GM12878 (cell line): ENCODE measurements at regions not wholly inside any gene's neighbourhood (a gene's known extent, or its start where the extent isn't known, plus 50 kb on each side); places are given as distances from the start of the nearest gene placed in this dataset.

Source experiments
- ATAC-seq: fragments of 200-7000 bp; cut with Tn5 transposase; 3 replicates; pipeline ENCODE4 v1.9.1; 2020; ENCODE audit warnings: mild to moderate bottlenecking, moderate library complexity
- BruUV-seq: library from RNA; stranded (reverse); fragments of 400-500 nt; replicated peaks from 2 replicates; lab custom pipeline; 2021; lab: Mats Ljungman, UMichigan
- CTCF ChIA-PET: fragments of 300-600 bp; sonication (Branson Sonifier 250); formaldehyde crosslinking; extraction: SDS; loops from one replicate; lab custom pipeline; 2021; ENCODE audit warnings: inconsistent platforms; lab: Yijun Ruan, JAX
- POLR2A ChIA-PET: fragments of 350-600 bp; formaldehyde crosslinking; extraction: SDS; loops from one replicate; lab custom pipeline; 2021; ENCODE audit warnings: inconsistent platforms; lab: Charles Lee
- RAD21 ChIA-PET: fragments of 300-600 bp; sonication (Branson Sonifier 250); formaldehyde crosslinking; loops from one replicate; lab custom pipeline; 2023; ENCODE audit warnings: antibody characterized with exemption; ENCODE audit not compliant: unreplicated experiment; lab: Charles Lee
- SMC1A ChIA-PET: fragments of 300-600 bp; sonication (Branson Sonifier 250); formaldehyde crosslinking; loops from one replicate; lab custom pipeline; 2023; ENCODE audit not compliant: unreplicated experiment, uncharacterized antibody; lab: Charles Lee
- DNase-seq: peaks from one replicate; pipeline ENCODE4 v3.0.0-alpha.2; 2011; ENCODE audit warnings: low read depth, low spot score
- FAIRE-seq: peaks from 3 replicates; lab custom pipeline; 2011; peaks lifted over from hg19 to GRCh38; lab: Jason Lieb, UNC
- H2AFZ ChIP-seq: 2 replicates; pipeline ENCODE4 v1.6.0; 2011; ENCODE audit warnings: low read depth, low read length, control low read depth; ENCODE audit not compliant: control insufficient read depth
- H3K27ac ChIP-seq: 2 replicates; pipeline ENCODE4 v1.5.1; 2011; ENCODE audit warnings: control low read depth; ENCODE audit not compliant: control insufficient read depth, insufficient read depth
- H3K27me3 ChIP-seq, 2 experiments: replicated peaks in 1 of 2; 2 replicates each; pipeline versions ENCODE4 v1.6.0 to v1.6.1; 2011; ENCODE audit warnings: low read length in 1 of 2; ENCODE audit not compliant: control insufficient read depth in 2 of 2, insufficient read depth in 2 of 2
- H3K36me3 ChIP-seq, 2 experiments: 2 replicates each; pipeline ENCODE4 v1.5.1; 2011; ENCODE audit warnings: low read length in 1 of 2; ENCODE audit not compliant: control insufficient read depth in 2 of 2, insufficient read depth in 2 of 2
- H3K4me1 ChIP-seq: 2 replicates; pipeline ENCODE4 v1.6.1; 2011; ENCODE audit warnings: mild to moderate bottlenecking, low read length, moderate library complexity, mixed read lengths; ENCODE audit not compliant: control insufficient read depth, insufficient read depth
- H3K4me2 ChIP-seq: 2 replicates; pipeline ENCODE4 v1.6.0; 2011; ENCODE audit warnings: control low read depth; ENCODE audit not compliant: control insufficient read depth, insufficient read depth
- H3K4me3 ChIP-seq: fragments of 200-600 bp; sonication (generic); 2 replicates; pipeline ENCODE4 v1.5.1; 2016
- H3K79me2 ChIP-seq: 2 replicates; pipeline ENCODE4 v1.6.0; 2011; ENCODE audit warnings: low read length; ENCODE audit not compliant: control insufficient read depth, insufficient read depth
- H3K9ac ChIP-seq: 2 replicates; pipeline ENCODE4 v1.8.0; 2011; ENCODE audit warnings: low read length, control low read depth, mixed read lengths; ENCODE audit not compliant: control insufficient read depth, insufficient read depth
- H3K9me3 ChIP-seq: replicated peaks from 3 replicates; pipeline ENCODE4 v1.5.1; 2011; ENCODE audit warnings: mild to moderate bottlenecking, low read length; ENCODE audit not compliant: control insufficient read depth, insufficient read depth
- H4K20me1 ChIP-seq: 2 replicates; pipeline ENCODE4 v1.6.0; 2011; ENCODE audit not compliant: control insufficient read depth, insufficient read depth
- BCL3 ChIP-seq: IDR thresholded peaks from 2 replicates; pipeline ENCODE4 v1.6.1; 2011; ENCODE audit warnings: borderline replicate concordance, low read depth, mild to moderate bottlenecking, moderate library complexity, low read length; ENCODE audit not compliant: insufficient read depth, poor library complexity, severe bottlenecking
- EGR1 ChIP-seq, 2 experiments: IDR thresholded peaks; 1 replicate in 1 of 2; 2 replicates in 1 of 2; pipeline ENCODE4 v1.6.1; 2011 to 2012; ENCODE audit warnings: low read depth in 2 of 2, low read length in 2 of 2, borderline replicate concordance in 1 of 2, mild to moderate bottlenecking in 1 of 2, moderate library complexity in 1 of 2
- ELK1 ChIP-seq: IDR thresholded peaks from 2 replicates; pipeline ENCODE4 v1.6.1; 2012; ENCODE audit warnings: low read depth, low read length, improper control_type of control experiment
- HSF1 ChIP-seq: fragments of 150-350 bp; IDR thresholded peaks from 2 replicates; pipeline ENCODE4 v1.6.1; 2014; ENCODE audit warnings: mild to moderate bottlenecking, low read depth, low read length
- NFXL1 ChIP-seq: fragments of 450-650 bp; IDR thresholded peaks from 2 replicates; pipeline ENCODE4 v1.6.1; 2017; ENCODE audit warnings: antibody characterized with exemption, mild to moderate bottlenecking, borderline replicate concordance
- NR2C1 ChIP-seq: fragments of 450-650 bp; IDR thresholded peaks from 2 replicates; pipeline ENCODE4 v1.6.1; 2017; ENCODE audit warnings: antibody characterized with exemption, mild to moderate bottlenecking, moderate library complexity
- PKNOX1 ChIP-seq: fragments of 450-650 bp; IDR thresholded peaks from 2 replicates; pipeline ENCODE4 v1.6.1; 2016; ENCODE audit warnings: mild to moderate bottlenecking
- POLR2AphosphoS2 ChIP-seq: IDR thresholded peaks from 2 replicates; pipeline ENCODE4 v1.6.1; 2011; ENCODE audit warnings: low read depth, mild to moderate bottlenecking, low read length, improper control_type of control experiment, moderate library complexity
- RFX5 ChIP-seq: IDR thresholded peaks from 2 replicates; pipeline ENCODE4 v1.6.1; 2011; ENCODE audit warnings: low read depth, low read length, improper control_type of control experiment
- SIN3A ChIP-seq: IDR thresholded peaks from 2 replicates; pipeline ENCODE4 v1.6.1; 2012; ENCODE audit warnings: low read depth, low read length, improper control_type of control experiment
- ZNF274 ChIP-seq: IDR thresholded peaks from one replicate; pipeline ENCODE4 v1.8.0; 2011; ENCODE audit not compliant: insufficient read length, insufficient read depth
- WGBS: methylation state at CpG from one replicate; pipeline ENCODE4 v1.1.6; 2016; ENCODE audit warnings: low lambda C conversion rate; ENCODE audit not compliant: insufficient replicate concordance, insufficient coverage; ENCODE audit errors: missing lambda C conversion rate; 5-methylcytosine and 5-hydroxymethylcytosine counted together
- in situ Hi-C: fragments of 300-500 bp; cut with MboI; formaldehyde crosslinking; loops from 9 replicates; pipeline ENCODE4 v1.14.3; 2018; ENCODE audit warnings: mixed read lengths
- intact Hi-C: fragments of 100-400 bp; cut with micrococcal nuclease; formaldehyde crosslinking; loops from one replicate; pipeline ENCODE4 v1.14.2; 2022; ENCODE audit not compliant: unreplicated experiment

- POLR2A ChIA-PET, result no interaction called here
- intact Hi-C loops, result no loop called here
These were observed 368.6 kb downstream of the REEP3 start for GRCh38 chr10:63889803-63890202.

More at GRCh38 chr10:63889803-63890202, 368.6 kb downstream of the REEP3 start:
- ChIA-PET SMC1A (no interaction called here), RAD21 (no interaction called here)
- no peak for FAIRE-seq
- Histone ChIP-seq H2AFZ (no peak overlapping the region), H3K36me3 (no peaks in the 10 kb centered on the region)
- in situ Hi-C loops, result no loop called here
- TF ChIP-seq PKNOX1, result no peak
- TF ChIP-seq NFXL1, result no peak
- no peak for TF ChIP-seq ELK1
- TF ChIP-seq POLR2AphosphoS2, result no peak
- TF ChIP-seq RFX5, result no peak
- TF ChIP-seq NR2C1, result no peak
- TF ChIP-seq ZNF274, result no peak
- no peak for TF ChIP-seq BCL3
- TF ChIP-seq HSF1, result no peak
- TF ChIP-seq SIN3A, result no peak
- no peak for TF ChIP-seq EGR1 (IDR thresholded peaks at IDR 0.05; ENCODE audit: borderline replicate concordance in 1 of 2, low read depth in 2 of 2, low read length in 2 of 2)
- TF ChIP-seq, all 136 proteins: peak for 0
- Histone ChIP-seq H3K79me2 (no peaks in the 10 kb centered on the region), H4K20me1 (no peaks in the 10 kb centered on the region), H3K4me1 (no peaks in the 10 kb centered on the region), H3K4me3 (no peak overlapping the region), H3K9ac (no peak overlapping the region), H3K9me3 (no peaks in the 10 kb centered on the region), H3K4me2 (no peak overlapping the region), H3K27ac (no peak overlapping the region), H3K27me3 (no peaks in the 10 kb centered on the region)
- DNase-seq (no peak), ATAC-seq (no peak)
- CTCF ChIA-PET, result no interaction called here
- WGBS, result 32% methylated on average over 4 of the region's 4 CpGs
- no TSS peak for BruUV-seq
